ENCODE measurements at regions not wholly inside any gene's neighbourhood (a gene's known extent, or its start where the extent isn't known, plus 50 kb on each side); places are given as distances from the start of the nearest gene placed in this dataset.

- TF ChIP-seq GABPA (IDR thresholded peaks at IDR 0.05; ENCODE audit: borderline replicate concordance, insufficient read depth, low read length) (no peak), NANOG (IDR thresholded peaks at IDR 0.05; ENCODE audit: insufficient read depth, low read depth, low read length, poor library complexity, severe bottlenecking) (no peak)
Measured at GRCh38 chr13:53513226-53513625, 484.6 kb downstream of the OLFM4 start (continued).
